Gastroesophageal sphincter (tissue), 4 donors: ENCODE measurements at regions not wholly inside any gene's neighbourhood (a gene's known extent, or its start where the extent isn't known, plus 50 kb on each side); places are given as distances from the start of the nearest gene placed in this dataset.
A peak's percentile ranks its signal among the peaks of the same experiment; 100 is the strongest.

ENCODE experiments used
- ATAC-seq: fragments of 150-250 bp; one replicate; pipeline ENCODE4 v1.9.1; 2016; ENCODE audit warnings: mild to moderate bottlenecking, moderate library complexity
- H3K27ac ChIP-seq, 4 donors: fragments of 200-600 bp; sonication (generic) in 3 of 4; 1 replicate in 3 of 4; 2 replicates in 1 of 4; pipeline ENCODE4 v1.5.1; 2016 to 2019
- H3K27me3 ChIP-seq: fragments of 200-600 bp; sonication (generic); one replicate; pipeline ENCODE4 v1.5.1; 2019
- H3K36me3 ChIP-seq, 2 donors: fragments of 200-600 bp; sonication (generic); one replicate each; pipeline ENCODE4 v1.5.1; 2019; ENCODE audit warnings: control low read depth in 1 of 2
- H3K4me1 ChIP-seq, 3 donors: fragments of 200-600 bp; sonication (generic); 1 replicate in 2 of 3; 2 replicates in 1 of 3; pipeline ENCODE4 v1.5.1; 2016 to 2019; ENCODE audit warnings: control low read depth in 2 of 3
- H3K4me3 ChIP-seq, 2 donors: fragments of 200-600 bp; sonication (generic); one replicate each; pipeline ENCODE4 v1.5.1; 2019; ENCODE audit warnings: mild to moderate bottlenecking in 1 of 2, moderate library complexity in 1 of 2
- H3K9me3 ChIP-seq, 3 donors: fragments of 200-600 bp; sonication (generic); one replicate each; pipeline ENCODE4 v1.5.1; 2017 to 2019; ENCODE audit warnings: control low read depth in 2 of 3
- CTCF ChIP-seq, 4 experiments: fragments of 200-600 bp in 2 of 4; fragments of 450-650 bp in 2 of 4; sonication (generic) in 1 of 4; IDR thresholded peaks; one replicate each; pipeline ENCODE4 v1.5.1; 2017 to 2019; ENCODE audit warnings: antibody characterized with exemption in 4 of 4, mild to moderate bottlenecking in 2 of 4, moderate library complexity in 2 of 4
- EP300 ChIP-seq: sonication (generic); formaldehyde crosslinking; IDR thresholded peaks from one replicate; pipeline ENCODE4 v1.6.1; 2017; ENCODE audit warnings: antibody characterized with exemption, mild to moderate bottlenecking
- POLR2A ChIP-seq, 2 donors: fragments of 450-650 bp; IDR thresholded peaks; one replicate each; pipeline ENCODE4 v1.6.1; 2017; ENCODE audit warnings: antibody characterized with exemption in 2 of 2, mild to moderate bottlenecking in 2 of 2, moderate library complexity in 1 of 2
- POLR2AphosphoS5 ChIP-seq: sonication (generic); formaldehyde crosslinking; IDR thresholded peaks from one replicate; pipeline ENCODE4 v1.6.1; 2017; ENCODE audit warnings: antibody characterized with exemption
- WGBS, 2 donors: methylation state at CpG; one replicate each; pipeline ENCODE4 v1.1.5; 2018; ENCODE audit warnings: low coverage in 1 of 2; 5-methylcytosine and 5-hydroxymethylcytosine counted together

DNA sequence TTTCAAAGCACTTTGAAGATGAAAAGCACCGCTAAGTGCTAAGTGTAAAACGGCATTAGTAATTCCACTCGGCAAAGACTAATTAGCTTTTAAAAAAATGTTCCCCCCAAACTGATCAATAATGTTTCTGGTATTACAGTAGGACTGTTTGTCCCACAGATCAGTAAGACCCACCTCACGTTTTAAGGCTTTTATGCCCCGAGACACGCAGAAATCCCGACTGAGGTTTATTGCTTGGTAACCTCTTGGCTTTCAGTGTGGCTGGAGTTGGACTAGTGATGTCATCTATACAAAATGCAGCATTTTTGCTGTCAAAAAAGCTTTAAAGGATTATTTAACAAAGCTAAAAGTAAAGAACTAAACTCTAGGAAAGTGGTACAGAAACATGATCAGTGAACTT is 414.6 kb upstream of the PSMD7 start:
- no peak overlapping the region for H3K27ac ChIP-seq
- no peak overlapping the region for H3K4me3 ChIP-seq
- ATAC-seq = no peak
- TF ChIP-seq POLR2A (IDR thresholded peaks at IDR 0.05) (no peak), POLR2AphosphoS5 (no peak), EP300 (no peak), CTCF (IDR thresholded peaks at IDR 0.05) (no peak)
- H3K4me1 ChIP-seq = no peaks in the 10 kb centered on the region
- H3K9me3 ChIP-seq = no peaks in the 10 kb centered on the region
- whole genome bisulfite sequencing, 2 donors = 62 to 70% methylated on average over 4 to 7 of the region's 7 CpGs
- H3K36me3 ChIP-seq = no peaks in the 10 kb centered on the region
- H3K27me3 ChIP-seq = peaks cover 40% of the 10 kb centered on the region

GRCh38 chr16:73879621-73880020 is 417.0 kb upstream of the PSMD7 start:
- no peak for TF ChIP-seq CTCF (IDR thresholded peaks at IDR 0.05)
- no peak for TF ChIP-seq EP300
- TF ChIP-seq POLR2A (IDR thresholded peaks at IDR 0.05) = no peak
- TF ChIP-seq POLR2AphosphoS5 = no peak
- ATAC-seq = no peak
- H3K9me3 ChIP-seq = no peaks in the 10 kb centered on the region

DNA sequence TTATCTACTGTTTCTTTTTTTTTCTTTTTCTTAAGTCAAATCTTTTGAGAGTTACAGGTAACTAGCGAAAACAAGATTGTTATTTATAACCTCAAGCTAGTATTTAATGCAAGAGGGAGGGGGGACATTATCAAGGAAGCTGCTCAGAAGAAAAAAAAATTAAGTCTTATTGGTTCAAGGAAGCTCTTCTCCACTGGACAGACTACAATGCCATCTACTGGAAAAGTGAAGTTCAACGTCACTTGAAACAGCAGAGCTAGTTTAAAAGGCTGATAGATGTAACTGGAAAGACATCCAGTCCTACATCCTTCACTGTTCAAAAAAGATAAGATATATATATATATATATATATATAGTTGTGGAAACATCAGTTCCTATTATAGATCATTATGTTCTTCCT is 418.0 kb upstream of the PSMD7 start:
- WGBS, 2 donors = 0 to 18% methylated on average over 1 to 2 of the region's 2 CpGs
- no peak overlapping the region for H3K4me3 ChIP-seq
- no peaks in the 10 kb centered on the region for H3K9me3 ChIP-seq
- ATAC-seq = no peak
- peak; percentile 23 to 64 (median 52) for TF ChIP-seq CTCF (IDR thresholded peaks at IDR 0.05)
- TF ChIP-seq POLR2AphosphoS5 = no peak
- TF ChIP-seq EP300 = no peak
- no peaks in the 10 kb centered on the region for H3K4me1 ChIP-seq
- H3K27me3 ChIP-seq = peaks cover 26% of the 10 kb centered on the region
- H3K27ac ChIP-seq = no peak overlapping the region
- H3K36me3 ChIP-seq = no peaks in the 10 kb centered on the region

More at GRCh38 chr16:73879621-73880020, 417.0 kb upstream of the PSMD7 start:
- whole genome bisulfite sequencing, 2 donors = 73 to 80% methylated on average over 2 of the region's 2 CpGs
- Histone ChIP-seq H3K4me3 (no peak overlapping the region), H3K36me3 (no peaks in the 10 kb centered on the region), H3K27me3 (peaks cover 35% of the 10 kb centered on the region), H3K27ac (no peak overlapping the region), H3K4me1 (no peaks in the 10 kb centered on the region)

- ATAC-seq = no peak
- H3K9me3 ChIP-seq = no peaks in the 10 kb centered on the region
- H3K4me1 ChIP-seq = no peaks in the 10 kb centered on the region
- 59% methylated on average over 3 of the region's 3 CpGs; no CpG with 5 or more reads in 1 of the 2 donors for WGBS, 2 donors
- H3K36me3 ChIP-seq = no peaks in the 10 kb centered on the region
- H3K27ac ChIP-seq = no peak overlapping the region
- peaks cover 30% of the 10 kb centered on the region for H3K27me3 ChIP-seq
- TF ChIP-seq EP300 (no peak), POLR2AphosphoS5 (no peak), POLR2A (IDR thresholded peaks at IDR 0.05) (no peak), CTCF (IDR thresholded peaks at IDR 0.05) (no peak)
- no peak overlapping the region for H3K4me3 ChIP-seq
Measured at GRCh38 chr16:73877150-73877549, 419.5 kb upstream of the PSMD7 start.

DNA sequence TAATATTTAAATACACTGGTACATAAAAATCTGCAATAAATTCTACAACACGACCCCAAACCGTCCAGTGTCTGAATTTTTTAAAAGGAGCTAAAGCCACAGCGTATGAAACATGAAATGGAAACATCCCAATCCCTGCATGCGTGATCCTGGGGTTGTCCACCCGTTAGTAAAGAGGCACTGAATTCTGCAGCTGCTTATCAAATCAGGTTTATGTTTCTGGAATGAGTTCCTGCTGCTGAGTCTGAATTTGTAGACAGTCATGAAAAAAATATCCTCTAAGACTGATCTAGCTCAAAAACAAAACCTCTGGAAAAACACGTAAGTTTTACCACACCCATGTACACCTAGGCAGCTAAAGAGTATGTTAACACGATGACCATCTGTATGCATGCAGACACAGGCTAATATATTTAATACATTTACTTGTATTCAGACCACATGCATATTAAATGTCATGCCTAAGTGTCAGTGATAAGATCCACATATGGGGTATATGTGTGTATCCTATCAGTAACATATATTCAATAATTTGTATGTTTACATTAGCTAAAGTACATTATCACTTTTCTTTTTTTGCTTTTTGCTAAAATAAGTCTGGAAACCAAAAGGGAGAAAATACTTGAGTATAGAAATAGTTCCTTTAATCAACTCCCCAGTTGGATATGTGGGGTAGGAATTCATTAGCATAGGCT is 420.5 kb upstream of the PSMD7 start:
- no peaks in the 10 kb centered on the region for H3K4me1 ChIP-seq
- H3K27me3 ChIP-seq = peaks cover 28% of the 10 kb centered on the region
- no peak for ATAC-seq
- H3K36me3 ChIP-seq = no peaks in the 10 kb centered on the region
- H3K9me3 ChIP-seq = no peaks in the 10 kb centered on the region
- WGBS, 2 donors = 70 to 73% methylated on average over 7 of the region's 7 CpGs
- no peak overlapping the region for H3K4me3 ChIP-seq
- H3K27ac ChIP-seq = no peak overlapping the region
- TF ChIP-seq CTCF (IDR thresholded peaks at IDR 0.05) = no peak
- TF ChIP-seq POLR2AphosphoS5 = no peak
- no peak for TF ChIP-seq POLR2A (IDR thresholded peaks at IDR 0.05)
- no peak for TF ChIP-seq EP300
